Stimulated activated CD8-positive, alpha-beta memory T cell treated with anti-CD3 and anti-CD28 coated beads, Interleukin-2, amount 100 ng/mL, for 1 hour (primary cell): ENCODE measurements at regions not wholly inside any gene's neighbourhood (a gene's known extent, or its start where the extent isn't known, plus 50 kb on each side); places are given as distances from the start of the nearest gene placed in this dataset.

ENCODE experiments used
- DNase-seq, 2 donors: peaks; one replicate each; pipeline ENCODE4 v3.0.0-alpha.2; 2020; ENCODE audit warnings: low read depth in 2 of 2

DNA sequence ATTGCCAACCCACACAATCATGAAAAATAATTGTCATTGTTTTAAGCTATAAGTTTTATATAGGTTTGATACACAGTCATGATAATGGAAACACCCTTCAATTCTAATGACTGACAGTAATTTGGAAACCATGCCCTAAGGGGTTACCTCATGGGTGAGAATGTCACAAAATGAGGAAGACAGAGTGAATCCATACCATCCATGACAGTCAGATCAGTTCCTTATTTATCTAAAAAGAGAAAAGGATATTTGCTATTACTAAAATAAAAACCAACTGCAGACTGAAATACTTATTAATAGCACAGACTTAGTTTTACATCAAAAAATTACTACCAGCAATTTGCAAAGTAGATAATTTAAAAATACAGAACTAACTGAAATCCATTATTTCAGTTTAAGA lies 437.8 kb downstream of the UTRN start:
- no peak for DNase-seq

GRCh38 chr6:144723431-144723830 lies 438.3 kb downstream of the UTRN start:
- DNase-seq = no peak

DNA sequence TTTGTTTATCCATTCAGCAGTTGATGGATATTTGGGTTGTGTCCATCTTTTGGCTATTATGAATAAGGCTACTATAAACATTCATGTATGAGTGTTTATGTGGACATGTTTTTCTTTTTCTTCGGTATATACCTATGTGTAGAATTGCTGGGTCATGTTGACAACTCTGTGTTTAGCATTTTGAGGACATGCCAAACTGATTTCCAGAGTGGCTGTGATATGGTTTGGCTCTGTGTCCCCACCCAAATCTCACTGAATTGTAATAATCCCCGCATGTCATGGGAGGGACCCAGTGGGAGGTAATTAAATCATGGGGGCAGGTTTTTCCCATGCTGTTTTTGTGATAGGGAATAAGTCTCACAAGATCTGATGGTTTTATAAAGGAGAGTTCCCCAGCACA lies 439.7 kb downstream of the UTRN start:
- DNase-seq = no peak

DNA sequence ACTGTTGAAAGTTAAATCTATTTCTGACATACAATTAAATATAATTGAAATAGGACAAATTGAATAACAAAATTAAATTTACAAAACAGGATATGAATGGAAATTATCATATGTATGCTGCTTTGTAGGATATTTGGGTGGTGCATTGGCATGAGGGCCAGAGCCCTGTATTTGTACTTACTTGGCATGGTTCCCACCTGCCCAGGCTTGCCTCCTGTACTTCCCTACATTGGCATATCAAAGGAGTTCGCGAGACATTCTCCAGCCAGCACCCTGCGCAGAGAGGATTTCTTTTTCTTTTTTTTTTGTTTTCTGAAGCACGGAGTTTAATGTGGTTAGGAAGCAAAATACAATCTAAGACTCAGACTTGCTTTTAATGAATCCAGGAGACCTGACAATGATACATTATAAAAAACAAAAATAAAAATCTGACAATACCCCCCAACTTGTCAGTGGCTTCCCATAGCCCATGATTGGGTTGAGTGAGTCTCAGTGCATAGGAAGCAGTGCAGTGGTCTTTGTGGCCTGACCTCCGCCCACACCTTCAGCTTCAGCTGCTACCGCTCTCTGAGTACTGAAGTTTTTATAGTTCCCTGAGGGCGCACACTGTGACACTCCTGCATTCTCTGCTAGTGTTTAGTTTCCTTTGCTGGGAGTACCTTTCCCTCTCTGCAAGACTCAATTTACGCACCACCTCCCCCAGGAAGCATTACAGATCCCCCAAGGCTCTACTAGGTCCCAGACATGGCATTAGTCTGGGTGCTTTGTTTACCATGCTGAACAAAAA lies 440.8 kb downstream of the UTRN start:
- DNase-seq = no peak

DNA sequence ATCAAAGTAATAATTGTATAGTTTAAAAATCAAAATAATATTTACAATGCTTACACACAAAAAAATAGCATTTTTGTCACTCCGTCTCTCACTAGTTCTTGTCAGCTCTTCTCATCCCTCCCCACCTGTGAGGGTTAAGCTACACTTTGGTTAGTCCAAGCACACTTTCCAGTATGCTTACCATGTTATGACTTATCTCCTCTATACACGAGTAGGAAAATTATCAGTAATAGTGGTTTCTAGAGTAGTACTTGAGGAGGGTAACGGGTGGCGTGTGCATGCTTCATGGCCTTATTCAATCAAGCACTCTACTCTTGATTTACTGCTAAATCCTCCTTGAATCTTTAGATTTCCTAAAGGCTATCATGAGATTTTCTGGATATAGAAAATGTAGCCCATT lies 443.7 kb downstream of the UTRN start:
- DNase-seq = no peak

GRCh38 chr6:144729502-144729901 lies 444.4 kb downstream of the UTRN start:
- DNase-seq = no peak

GRCh38 chr6:144730088-144730645 lies 445.0 kb downstream of the UTRN start:
- DNase-seq = no peak

- DNase-seq = no peak
Observed at GRCh38 chr6:144731229-144731628, 446.1 kb downstream of the UTRN start.

DNA sequence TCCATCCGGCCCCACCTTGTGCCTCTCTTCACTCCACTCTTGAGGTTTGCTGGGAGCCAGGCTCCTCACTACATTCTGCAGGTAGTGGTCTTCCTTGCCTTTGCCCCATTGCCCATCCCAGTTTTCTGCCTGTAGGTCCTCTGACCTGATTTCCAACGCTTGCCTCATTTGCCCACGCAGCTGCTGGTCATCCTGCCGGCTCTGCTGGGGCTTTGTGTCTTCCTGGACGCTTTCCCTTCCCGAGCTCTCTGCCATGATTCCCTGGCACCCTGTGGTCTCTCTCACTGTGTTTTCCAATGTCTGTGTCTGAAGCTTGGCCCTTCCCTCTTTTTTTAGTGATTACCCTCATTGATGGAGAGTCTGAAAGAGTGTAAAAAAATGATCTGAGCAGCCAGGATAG lies 451.6 kb downstream of the UTRN start:
- no peak for DNase-seq

- no peak for DNase-seq
Observed at GRCh38 chr6:144737998-144738397, 452.9 kb downstream of the UTRN start.

DNA sequence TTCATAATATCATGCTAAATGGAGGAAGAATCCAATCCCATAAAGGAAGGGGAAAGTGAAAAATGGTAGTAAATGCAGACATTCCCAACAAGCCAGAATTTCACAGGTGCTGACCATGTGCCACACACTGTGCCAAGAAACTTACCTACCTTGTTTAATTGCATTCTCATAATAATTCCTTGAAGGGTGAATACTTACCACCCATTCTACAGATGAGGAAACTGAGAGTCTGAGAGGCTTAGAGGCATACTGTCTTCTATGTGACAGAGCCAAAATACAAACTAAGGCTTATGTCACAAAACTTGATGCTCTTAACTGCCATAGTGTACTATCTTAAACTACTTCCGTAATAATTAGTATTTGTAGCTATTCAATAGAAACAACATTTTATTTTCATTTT lies 454.7 kb downstream of the UTRN start:
- DNase-seq = no peak

GRCh38 chr6:144741659-144742058 lies 456.5 kb downstream of the UTRN start:
- DNase-seq = no peak

GRCh38 chr6:144742779-144743178 lies 457.6 kb downstream of the UTRN start:
- no peak for DNase-seq

DNA sequence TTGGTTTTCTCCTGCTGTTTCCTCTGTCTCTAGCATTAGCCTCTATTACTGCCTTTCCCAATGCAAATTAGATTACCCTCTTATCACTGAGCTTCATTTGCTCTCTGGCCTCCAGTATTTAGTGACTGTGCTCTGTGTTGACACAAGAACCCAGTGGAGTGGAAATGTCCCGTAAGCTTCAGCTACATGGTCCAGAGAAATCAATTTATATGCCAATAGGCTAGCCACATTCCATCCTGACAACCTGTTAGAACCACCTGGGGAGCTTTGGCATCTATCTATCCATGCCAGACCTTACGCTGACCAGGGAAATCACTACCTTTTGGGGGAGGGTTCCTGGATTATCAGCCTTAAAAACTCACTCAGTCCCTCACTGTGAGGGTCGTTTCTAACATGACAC lies 459.6 kb downstream of the UTRN start:
- DNase-seq = no peak

DNA sequence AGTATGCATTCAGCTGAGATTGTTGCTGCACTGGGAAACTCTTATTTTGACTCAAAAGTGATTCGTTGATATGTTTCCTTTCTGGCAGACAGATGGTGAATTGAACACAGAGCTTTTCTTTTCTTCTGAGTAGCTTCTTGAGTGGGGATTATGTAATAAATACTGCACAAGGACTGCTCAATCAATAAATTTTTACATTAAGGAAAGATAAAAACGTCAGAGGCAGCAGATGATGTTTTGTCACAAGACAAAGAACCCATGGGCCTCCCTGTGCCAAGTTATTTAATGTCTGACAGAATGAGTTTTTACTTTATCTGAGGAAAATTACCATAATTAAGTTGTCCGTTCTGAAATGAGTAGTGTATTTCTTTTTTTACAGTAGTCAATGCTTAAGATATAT lies 460.3 kb downstream of the UTRN start:
- DNase-seq = no peak

DNA sequence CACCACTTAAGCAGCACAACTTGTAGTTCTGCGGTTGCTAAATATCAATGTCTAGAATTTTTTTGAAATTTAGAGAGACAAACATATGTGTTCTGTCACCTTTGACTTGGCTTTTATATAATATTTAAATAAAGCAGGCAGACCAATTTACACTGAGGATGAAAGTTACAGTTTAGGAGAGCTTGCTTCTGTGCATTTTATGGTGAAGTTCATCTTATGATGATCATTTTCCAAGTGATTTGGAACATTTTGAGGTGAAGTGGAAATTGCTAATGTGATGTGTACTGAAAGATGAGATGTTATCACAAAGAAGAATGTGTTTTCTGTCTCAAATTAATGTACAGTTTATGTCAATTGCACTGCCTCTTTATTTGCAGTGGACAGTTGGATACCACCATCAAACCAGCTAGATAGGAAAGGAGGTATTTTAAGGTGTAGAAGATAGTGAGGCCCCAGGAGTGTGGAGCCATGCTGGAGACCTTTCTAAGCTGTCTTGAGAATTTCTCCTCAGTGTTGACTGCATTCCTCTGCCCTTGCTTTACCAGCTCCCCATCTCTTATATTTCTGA lies 461.9 kb downstream of the UTRN start:
- no peak for DNase-seq

GRCh38 chr6:144749263-144749662 lies 464.1 kb downstream of the UTRN start:
- DNase-seq = no peak

GRCh38 chr6:144753023-144753705 lies 468.0 kb downstream of the UTRN start:
- DNase-seq = no peak

DNA sequence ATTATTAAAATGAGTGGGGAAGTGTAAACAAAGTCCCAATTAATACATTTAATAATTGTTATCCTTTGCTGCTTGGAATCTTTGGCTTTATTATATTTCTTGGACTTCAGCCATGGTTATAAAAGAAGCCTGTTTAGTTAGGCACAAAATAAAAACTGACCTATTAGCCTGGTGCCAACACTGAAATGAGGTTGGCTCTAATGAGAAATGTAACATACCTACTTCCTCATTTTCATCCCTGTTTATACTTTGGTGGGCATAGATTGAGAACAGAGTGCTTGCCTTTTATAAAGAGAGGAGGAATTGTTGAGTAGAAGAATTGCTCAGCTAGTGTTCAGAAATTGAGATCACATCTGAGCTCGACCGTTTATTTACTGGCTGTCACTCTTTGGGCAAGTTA lies 471.3 kb downstream of the UTRN start:
- DNase-seq = no peak

- DNase-seq = no peak
Observed at GRCh38 chr6:144757299-144757698, 472.2 kb downstream of the UTRN start.

DNA sequence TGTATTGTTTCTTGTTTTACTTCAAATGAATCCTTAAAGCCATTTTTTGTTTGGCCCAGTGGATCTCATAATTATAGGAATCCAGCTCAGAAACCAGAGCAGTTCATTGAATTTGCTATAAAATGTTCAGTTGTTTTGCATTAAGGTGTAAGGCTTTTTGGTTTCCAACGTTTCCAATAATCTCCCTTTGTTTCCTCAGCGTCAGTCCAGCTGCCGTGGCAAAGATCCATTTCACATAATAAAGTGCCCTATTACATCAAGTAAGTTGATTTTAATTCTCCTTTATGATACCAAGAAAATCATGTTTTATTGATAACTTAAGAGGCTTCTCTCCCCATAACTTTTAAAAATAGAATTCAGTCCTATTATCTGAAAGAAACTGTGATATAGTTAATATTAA lies 472.6 kb downstream of the UTRN start:
- no peak for DNase-seq

DNA sequence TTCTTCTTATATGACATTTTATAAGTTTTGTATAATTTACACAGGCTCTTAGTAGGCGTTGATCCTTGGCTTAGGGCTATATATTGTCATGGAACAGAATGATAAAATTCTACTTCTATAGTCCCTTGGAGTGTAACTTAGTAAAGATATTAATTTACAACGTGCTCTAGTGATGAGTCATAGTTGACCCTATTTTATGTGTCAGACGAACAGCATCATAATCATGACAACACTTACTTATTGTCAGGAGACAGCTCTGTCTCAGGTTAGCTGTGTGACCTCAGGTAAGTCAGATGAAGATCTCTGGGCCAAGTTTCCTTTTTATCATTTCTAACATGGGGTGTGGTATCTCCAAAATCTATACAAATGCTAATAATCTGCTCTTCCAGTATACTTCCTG lies 473.5 kb downstream of the UTRN start:
- no peak for DNase-seq

DNA sequence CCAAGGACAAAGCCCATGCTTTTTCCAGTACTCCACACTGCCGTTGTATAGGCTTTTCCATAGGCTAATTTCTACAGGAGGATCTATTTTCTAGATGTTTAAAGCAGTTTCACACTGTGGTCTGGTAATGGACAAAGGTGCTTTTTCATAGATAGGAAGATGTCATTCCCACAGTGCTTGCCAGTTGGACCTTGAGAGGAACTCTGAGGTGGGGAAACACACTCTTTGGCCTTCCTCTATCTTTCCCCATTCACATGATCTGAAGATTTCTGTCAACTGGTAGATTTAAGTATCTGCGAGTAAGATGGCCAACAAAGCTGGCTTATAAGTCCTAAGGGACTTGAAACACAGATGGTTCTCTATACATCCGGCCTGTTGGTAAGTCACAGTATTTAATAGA lies 477.3 kb downstream of the UTRN start:
- DNase-seq = no peak
